ENCODE measurements at regions not wholly inside any gene's neighbourhood (a gene's known extent, or its start where the extent isn't known, plus 50 kb on each side); places are given as distances from the start of the nearest gene placed in this dataset.

- TF ChIP-seq CTCF (IDR thresholded peaks at IDR 0.05; ENCODE audit: low read depth, low read length, poor library complexity, severe bottlenecking) (peak; percentile 52), EZH2phosphoT487 (IDR thresholded peaks at IDR 0.05; ENCODE audit: borderline replicate concordance, low read length) (no peak)
Observed at GRCh38 chr21:35616090-35616489, 444.2 kb downstream of the SETD4 start.

Measured in DOHH2 (cell line).